ENCODE measurements at regions not wholly inside any gene's neighbourhood (a gene's known extent, or its start where the extent isn't known, plus 50 kb on each side); places are given as distances from the start of the nearest gene placed in this dataset.

DNA sequence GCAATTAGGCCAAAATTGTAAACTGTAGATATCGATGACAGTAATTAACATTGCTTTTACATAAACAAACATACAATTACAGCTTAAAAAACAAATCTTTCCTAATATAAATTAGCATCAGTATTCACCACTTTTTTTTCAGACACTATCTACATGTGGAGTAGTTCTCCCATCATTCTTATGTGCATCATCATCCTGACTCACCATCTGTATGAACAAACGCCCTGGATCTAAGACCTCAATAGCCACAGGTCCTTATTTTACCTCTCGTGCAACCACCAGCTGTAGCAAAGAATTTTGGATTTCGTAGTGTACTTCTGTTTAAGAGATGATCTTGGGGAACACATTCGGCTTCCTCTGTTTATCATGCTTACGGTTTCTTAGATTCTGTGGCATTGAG lies 551.9 kb upstream of the KIRREL3 start:
- H3F3A ChIP-seq (ENCODE audit: low read depth) = no peaks in the 10 kb centered on the region
- no peaks in the 10 kb centered on the region for H3K9me3 ChIP-seq (ENCODE audit: insufficient read depth, low read depth, low read length)
- no peak overlapping the region for H3K9ac ChIP-seq (ENCODE audit: low read depth, low read length, poor library complexity, severe bottlenecking)
- H3K36me3 ChIP-seq (ENCODE audit: insufficient read depth, low read length) = no peaks in the 10 kb centered on the region
- no peaks in the 10 kb centered on the region for H3K27me3 ChIP-seq (ENCODE audit: insufficient read depth, low read length, poor library complexity, severe bottlenecking)
- no peaks in the 10 kb centered on the region for H3K79me2 ChIP-seq (ENCODE audit: insufficient read depth, low read length)
- no peak overlapping the region for H3K4me3 ChIP-seq (ENCODE audit: low read length, poor library complexity, severe bottlenecking)
- no peak for TF ChIP-seq EZH2phosphoT487 (IDR thresholded peaks at IDR 0.05; ENCODE audit: borderline replicate concordance)
- TF ChIP-seq, protein P1, sequence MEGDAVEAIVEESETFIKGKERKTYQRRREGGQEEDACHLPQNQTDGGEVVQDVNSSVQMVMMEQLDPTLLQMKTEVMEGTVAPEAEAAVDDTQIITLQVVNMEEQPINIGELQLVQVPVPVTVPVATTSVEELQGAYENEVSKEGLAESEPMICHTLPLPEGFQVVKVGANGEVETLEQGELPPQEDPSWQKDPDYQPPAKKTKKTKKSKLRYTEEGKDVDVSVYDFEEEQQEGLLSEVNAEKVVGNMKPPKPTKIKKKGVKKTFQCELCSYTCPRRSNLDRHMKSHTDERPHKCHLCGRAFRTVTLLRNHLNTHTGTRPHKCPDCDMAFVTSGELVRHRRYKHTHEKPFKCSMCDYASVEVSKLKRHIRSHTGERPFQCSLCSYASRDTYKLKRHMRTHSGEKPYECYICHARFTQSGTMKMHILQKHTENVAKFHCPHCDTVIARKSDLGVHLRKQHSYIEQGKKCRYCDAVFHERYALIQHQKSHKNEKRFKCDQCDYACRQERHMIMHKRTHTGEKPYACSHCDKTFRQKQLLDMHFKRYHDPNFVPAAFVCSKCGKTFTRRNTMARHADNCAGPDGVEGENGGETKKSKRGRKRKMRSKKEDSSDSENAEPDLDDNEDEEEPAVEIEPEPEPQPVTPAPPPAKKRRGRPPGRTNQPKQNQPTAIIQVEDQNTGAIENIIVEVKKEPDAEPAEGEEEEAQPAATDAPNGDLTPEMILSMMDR (conservative IDR thresholded peaks at IDR 0.05; ENCODE audit: low read length) = no peak
- H3K4me1 ChIP-seq (ENCODE audit: insufficient read depth, low read length, poor library complexity, severe bottlenecking) = no peaks in the 10 kb centered on the region
- no peaks in the 10 kb centered on the region for H4K20me1 ChIP-seq (ENCODE audit: insufficient read depth, low read length, poor library complexity, severe bottlenecking)
- H3K9me2 ChIP-seq (replicated peaks; ENCODE audit: low read depth, low read length) = no peaks in the 10 kb centered on the region
- H2AFZ ChIP-seq (ENCODE audit: low read length) = no peak overlapping the region
- H3K4me2 ChIP-seq (ENCODE audit: low read depth, low read length, poor library complexity, severe bottlenecking) = no peak overlapping the region

DNA sequence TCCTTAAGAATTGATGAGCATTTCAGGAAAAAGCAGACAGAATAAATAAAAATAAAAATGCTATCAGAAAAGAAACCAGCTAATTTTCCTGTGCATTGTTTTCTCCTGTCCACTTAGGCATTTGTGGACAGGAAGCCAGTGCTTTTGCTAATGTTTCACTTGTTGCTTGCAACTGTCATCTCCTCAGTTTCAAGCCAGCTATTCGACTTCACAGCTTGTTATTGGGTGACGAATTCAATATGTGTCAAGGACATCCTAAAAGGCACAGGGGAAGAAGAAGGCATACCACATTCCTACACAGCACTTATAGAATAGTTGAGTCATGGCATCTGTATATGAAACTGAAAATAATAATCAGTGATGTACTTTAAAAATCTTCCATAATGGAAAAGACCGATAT lies 530.6 kb upstream of the KIRREL3 start:
- Histone ChIP-seq H2AFZ (ENCODE audit: low read length) (no peak overlapping the region), H3K79me2 (ENCODE audit: insufficient read depth, low read length) (no peaks in the 10 kb centered on the region), H3K36me3 (ENCODE audit: insufficient read depth, low read length) (no peaks in the 10 kb centered on the region)

DNA sequence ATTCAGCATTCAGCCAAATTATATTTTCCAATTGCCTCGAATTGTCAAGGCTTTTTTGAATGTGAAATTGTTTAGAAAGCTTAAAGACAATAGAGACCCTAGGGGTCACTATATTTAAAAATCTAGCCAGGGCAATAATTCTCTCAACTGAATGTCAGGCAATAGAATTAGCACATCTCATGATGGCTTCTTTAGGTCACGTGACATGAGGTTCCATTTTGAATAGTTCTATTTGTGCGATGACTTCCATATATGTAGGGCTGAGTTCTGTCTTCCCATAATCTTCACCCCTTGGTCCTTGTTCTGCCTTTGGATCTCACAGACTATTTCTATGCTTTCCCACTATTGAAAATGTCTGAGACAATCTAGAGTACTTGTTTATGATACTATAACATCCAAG lies 527.7 kb upstream of the KIRREL3 start:
- H3K27me3 ChIP-seq (ENCODE audit: insufficient read depth, low read length, poor library complexity, severe bottlenecking) = no peaks in the 10 kb centered on the region
- no peaks in the 10 kb centered on the region for H3F3A ChIP-seq (ENCODE audit: low read depth)
- H2AFZ ChIP-seq (ENCODE audit: low read length) = no peak overlapping the region
- no peak overlapping the region for H3K9ac ChIP-seq (ENCODE audit: low read depth, low read length, poor library complexity, severe bottlenecking)
- no peaks in the 10 kb centered on the region for H3K9me3 ChIP-seq (ENCODE audit: insufficient read depth, low read depth, low read length)
- H3K36me3 ChIP-seq (ENCODE audit: insufficient read depth, low read length) = no peaks in the 10 kb centered on the region
- no peaks in the 10 kb centered on the region for H3K4me1 ChIP-seq (ENCODE audit: insufficient read depth, low read length, poor library complexity, severe bottlenecking)
- TF ChIP-seq, protein P1 (conservative IDR thresholded peaks at IDR 0.05; ENCODE audit: low read length) = no peak
- H3K4me2 ChIP-seq (ENCODE audit: low read depth, low read length, poor library complexity, severe bottlenecking) = no peak overlapping the region
- H3K9me2 ChIP-seq (replicated peaks; ENCODE audit: low read depth, low read length) = no peaks in the 10 kb centered on the region
- no peak overlapping the region for H3K4me3 ChIP-seq (ENCODE audit: low read length, poor library complexity, severe bottlenecking)
- no peaks in the 10 kb centered on the region for H3K79me2 ChIP-seq (ENCODE audit: insufficient read depth, low read length)
- H4K20me1 ChIP-seq (ENCODE audit: insufficient read depth, low read length, poor library complexity, severe bottlenecking) = no peaks in the 10 kb centered on the region

More for the DNA sequence above, 530.6 kb upstream of the KIRREL3 start:
- H3K9me2 ChIP-seq (replicated peaks; ENCODE audit: low read depth, low read length) = no peaks in the 10 kb centered on the region
- H3K9me3 ChIP-seq (ENCODE audit: insufficient read depth, low read depth, low read length) = no peaks in the 10 kb centered on the region
- H4K20me1 ChIP-seq (ENCODE audit: insufficient read depth, low read length, poor library complexity, severe bottlenecking) = no peaks in the 10 kb centered on the region
- no peak overlapping the region for H3K4me2 ChIP-seq (ENCODE audit: low read depth, low read length, poor library complexity, severe bottlenecking)
- no peak overlapping the region for H3K9ac ChIP-seq (ENCODE audit: low read depth, low read length, poor library complexity, severe bottlenecking)
- no peaks in the 10 kb centered on the region for H3K4me1 ChIP-seq (ENCODE audit: insufficient read depth, low read length, poor library complexity, severe bottlenecking)
- TF ChIP-seq, protein P1 (conservative IDR thresholded peaks at IDR 0.05; ENCODE audit: low read length) = no peak
- TF ChIP-seq EZH2phosphoT487 (IDR thresholded peaks at IDR 0.05; ENCODE audit: borderline replicate concordance) = no peak
- no peaks in the 10 kb centered on the region for H3K27me3 ChIP-seq (ENCODE audit: insufficient read depth, low read length, poor library complexity, severe bottlenecking)
- H3K4me3 ChIP-seq (ENCODE audit: low read length, poor library complexity, severe bottlenecking) = no peak overlapping the region
- no peaks in the 10 kb centered on the region for H3F3A ChIP-seq (ENCODE audit: low read depth)
